Adrenal gland (tissue), 9 donors: ENCODE measurements at regions not wholly inside any gene's neighbourhood (a gene's known extent, or its start where the extent isn't known, plus 50 kb on each side); places are given as distances from the start of the nearest gene placed in this dataset.

Experiments
- DNase-seq, 7 donors: peaks; one replicate each; pipeline ENCODE4 v3.0.0-alpha.2; 2019 to 2020
- H3K27ac ChIP-seq, 5 donors: fragments of 200-600 bp; sonication (generic) in 4 of 5; 1 replicate in 3 of 5; 2 replicates in 2 of 5; pipeline versions ENCODE4 v1.5.1 to v1.8.0; 2016 to 2020; ENCODE audit warnings: mild to moderate bottlenecking in 1 of 5
- H3K27me3 ChIP-seq: fragments of 200-600 bp; 2 replicates; pipeline ENCODE4 v1.8.0; 2021
- H3K36me3 ChIP-seq, 2 donors: fragments of 200-600 bp; replicated peaks in 1 of 2; 1 replicate in 1 of 2; 2 replicates in 1 of 2; pipeline versions ENCODE4 v1.5.1 to v1.8.0; 2018 to 2022
- H3K4me1 ChIP-seq, 2 donors: fragments of 200-600 bp; replicated peaks in 1 of 2; 1 replicate in 1 of 2; 2 replicates in 1 of 2; pipeline versions ENCODE4 v1.5.1 to v1.8.0; 2018 to 2021
- H3K4me3 ChIP-seq, 4 donors: fragments of 200-600 bp; sonication (generic) in 3 of 4; one replicate each; pipeline ENCODE4 v1.5.1; 2016 to 2018
- H3K9me3 ChIP-seq, 3 donors: fragments of 200-600 bp; sonication (generic) in 1 of 3; replicated peaks in 1 of 3; 1 replicate in 2 of 3; 2 replicates in 1 of 3; pipeline versions ENCODE4 v1.5.1 to v1.8.0; 2016 to 2021
- POLR2A ChIP-seq, 2 donors: fragments of 450-650 bp; IDR thresholded peaks; one replicate each; pipeline ENCODE4 v1.6.1; 2017; ENCODE audit warnings: antibody characterized with exemption in 2 of 2, mild to moderate bottlenecking in 2 of 2, moderate library complexity in 1 of 2
- WGBS, 4 donors: extraction: QIAGEN DNeasy Blood & Tissue Kit in 2 of 4; methylation state at CpG; one replicate each; pipeline versions ENCODE4 v1.1.5 to v1.1.7; 2013 to 2017; 5-methylcytosine and 5-hydroxymethylcytosine counted together
- intact Hi-C, 2 donors: fragments of 100-400 bp; cut with DNase I; formaldehyde crosslinking; loops; one replicate each; pipeline versions ENCODE4 v1.14.1 to v1.15.0; 2022 to 2023
- TF ChIP-seq, protein P1 (sequence below), 6 experiments: fragments of 450-650 bp in 4 of 6; fragments of 200-600 bp in 2 of 6; sonication (generic) in 1 of 6; IDR thresholded peaks; 1 replicate in 5 of 6; 2 replicates in 1 of 6; pipeline versions ENCODE4 v1.5.1 to v1.8.0; 2016 to 2021; ENCODE audit warnings: antibody characterized with exemption in 6 of 6, mild to moderate bottlenecking in 2 of 6, moderate library complexity in 1 of 6
- donor health status: healthy with polysubstance abuse.
- donor health status: Bipolar disorder and iron deficiency.
- donor health status: DM: yes; HTN: yes; CAD: no.
- donor health status: DM: no; HTN: no; CAD: no.
- donor health status: DM: no; HTN: no; CAD: no.

DNA sequence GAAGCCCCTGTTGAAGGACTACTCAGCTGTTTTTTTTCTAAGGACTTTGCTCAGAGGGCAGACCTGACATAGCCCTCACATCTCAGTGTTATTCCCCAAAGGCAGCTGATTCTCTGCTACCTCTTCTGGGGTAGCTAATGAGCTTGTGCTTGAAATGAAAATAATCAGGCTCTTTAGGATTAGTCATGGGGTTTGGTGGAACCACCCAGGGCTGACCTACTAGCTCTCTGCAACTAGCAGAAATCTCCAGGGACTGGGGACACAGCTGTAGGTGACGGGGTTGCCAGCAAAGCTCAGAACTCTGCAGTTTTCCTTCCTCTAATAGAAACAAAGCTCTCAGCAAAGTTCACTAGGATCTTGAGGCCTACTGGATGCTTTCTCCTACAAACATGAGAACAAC is 106.4 kb upstream of the BCL9 start:
- no peaks in the 10 kb centered on the region for H3K27me3 ChIP-seq
- no peak overlapping the region for H3K27ac ChIP-seq
- intact Hi-C loops, result no loop called here
- no peak overlapping the region for H3K4me3 ChIP-seq
- no peaks in the 10 kb centered on the region for H3K9me3 ChIP-seq
- DNase-seq, result no peak
- no peak for TF ChIP-seq POLR2A (IDR thresholded peaks at IDR 0.05)
- TF ChIP-seq, protein P1, sequence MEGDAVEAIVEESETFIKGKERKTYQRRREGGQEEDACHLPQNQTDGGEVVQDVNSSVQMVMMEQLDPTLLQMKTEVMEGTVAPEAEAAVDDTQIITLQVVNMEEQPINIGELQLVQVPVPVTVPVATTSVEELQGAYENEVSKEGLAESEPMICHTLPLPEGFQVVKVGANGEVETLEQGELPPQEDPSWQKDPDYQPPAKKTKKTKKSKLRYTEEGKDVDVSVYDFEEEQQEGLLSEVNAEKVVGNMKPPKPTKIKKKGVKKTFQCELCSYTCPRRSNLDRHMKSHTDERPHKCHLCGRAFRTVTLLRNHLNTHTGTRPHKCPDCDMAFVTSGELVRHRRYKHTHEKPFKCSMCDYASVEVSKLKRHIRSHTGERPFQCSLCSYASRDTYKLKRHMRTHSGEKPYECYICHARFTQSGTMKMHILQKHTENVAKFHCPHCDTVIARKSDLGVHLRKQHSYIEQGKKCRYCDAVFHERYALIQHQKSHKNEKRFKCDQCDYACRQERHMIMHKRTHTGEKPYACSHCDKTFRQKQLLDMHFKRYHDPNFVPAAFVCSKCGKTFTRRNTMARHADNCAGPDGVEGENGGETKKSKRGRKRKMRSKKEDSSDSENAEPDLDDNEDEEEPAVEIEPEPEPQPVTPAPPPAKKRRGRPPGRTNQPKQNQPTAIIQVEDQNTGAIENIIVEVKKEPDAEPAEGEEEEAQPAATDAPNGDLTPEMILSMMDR (IDR thresholded peaks at IDR 0.05), result no peak
- 57 to 88% (median 77%) methylated on average over 1 of the region's 1 CpG for WGBS, 4 donors
- no peaks in the 10 kb centered on the region for H3K4me1 ChIP-seq
- H3K36me3 ChIP-seq, result no peaks in the 10 kb centered on the region

DNA sequence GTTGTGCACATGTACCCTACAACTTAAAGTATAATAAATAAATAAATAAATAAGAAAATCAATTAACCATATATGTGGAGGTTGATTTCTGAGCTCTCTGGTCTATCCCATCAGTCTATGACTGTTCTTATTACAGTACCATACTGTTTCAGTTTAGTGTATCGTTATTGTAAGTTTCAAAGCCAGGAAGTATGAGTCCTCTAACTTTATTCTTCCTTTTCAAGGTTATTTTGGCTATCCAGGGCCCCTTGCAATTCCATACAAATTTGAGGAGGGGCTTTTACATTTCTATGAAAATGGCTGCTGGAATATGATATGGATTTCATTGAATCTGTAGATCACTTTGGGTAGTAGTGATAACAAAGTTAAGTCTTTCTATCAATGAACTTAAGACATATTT is 96.9 kb upstream of the BCL9 start:
- no peaks in the 10 kb centered on the region for H3K27me3 ChIP-seq
- TF ChIP-seq, protein P1 (IDR thresholded peaks at IDR 0.05), result no peak
- TF ChIP-seq POLR2A (IDR thresholded peaks at IDR 0.05), result no peak
- WGBS, 4 donors, result 90 to 97% (median 92%) methylated on average over 1 of the region's 1 CpG
- H3K36me3 ChIP-seq, result no peaks in the 10 kb centered on the region
- H3K4me1 ChIP-seq, result no peaks in the 10 kb centered on the region
- intact Hi-C loops, result no loop called here
- H3K4me3 ChIP-seq, result no peak overlapping the region
- H3K9me3 ChIP-seq, result peaks cover 0 to 13% (median 0%) of the 10 kb centered on the region in 3 donors
- no peak overlapping the region for H3K27ac ChIP-seq
- no peak for DNase-seq

DNA sequence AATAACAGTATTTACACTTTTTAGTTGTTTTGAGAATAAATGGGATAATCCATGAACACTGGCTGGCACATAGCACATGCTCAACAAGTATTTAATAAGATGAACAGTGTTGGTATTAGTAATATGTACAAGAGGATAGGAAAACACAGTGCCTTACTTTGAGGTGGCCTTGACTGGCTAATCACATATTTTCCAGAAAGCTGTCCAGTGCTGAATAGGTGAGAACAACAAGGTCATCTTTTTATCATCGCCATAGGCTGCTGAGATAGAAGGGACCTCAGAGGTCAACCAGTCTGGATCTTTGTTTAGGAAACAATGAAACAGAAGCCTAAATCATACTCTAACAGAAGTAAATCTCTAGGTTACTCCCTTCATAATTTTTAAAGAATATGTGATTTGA is 89.7 kb upstream of the BCL9 start:
- DNase-seq, result no peak
- 31 to 69% (median 52%) methylated on average over 1 of the region's 1 CpG for WGBS, 4 donors
- H3K36me3 ChIP-seq, result no peaks in the 10 kb centered on the region

DNA sequence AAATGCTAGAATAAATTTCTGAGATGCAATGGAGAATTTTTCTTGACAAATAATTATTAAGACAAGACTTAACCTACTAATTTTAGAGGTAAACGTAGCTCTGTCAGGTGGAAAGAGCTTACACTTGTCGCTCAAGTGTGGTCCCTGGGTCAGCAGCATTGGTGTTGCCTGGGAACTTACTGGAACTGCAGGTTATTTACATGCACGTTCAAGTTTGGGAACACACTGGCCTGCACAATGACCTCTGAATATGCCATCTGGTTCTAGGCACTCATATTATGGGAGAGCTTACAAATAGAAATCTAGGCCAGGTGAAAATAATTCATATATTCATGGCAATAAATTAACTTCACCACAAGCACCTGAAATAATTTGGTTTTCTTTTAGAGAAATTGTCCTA is 88.5 kb upstream of the BCL9 start:
- Histone ChIP-seq H3K4me3 (no peak overlapping the region), H3K4me1 (no peaks in the 10 kb centered on the region), H3K27me3 (peaks cover 6% of the 10 kb centered on the region), H3K36me3 (no peaks in the 10 kb centered on the region), H3K27ac (no peak overlapping the region), H3K9me3 (no peaks in the 10 kb centered on the region)
- intact Hi-C loops, result no loop called here
- WGBS, 4 donors, result 59 to 78% (median 66%) methylated on average over 3 of the region's 3 CpGs
- TF ChIP-seq, protein P1 (IDR thresholded peaks at IDR 0.05), result no peak
- TF ChIP-seq POLR2A (IDR thresholded peaks at IDR 0.05), result no peak
- DNase-seq, result no peak

More for the DNA sequence above, 89.7 kb upstream of the BCL9 start:
- Histone ChIP-seq H3K27ac (no peak overlapping the region), H3K4me3 (no peak overlapping the region), H3K9me3 (no peaks in the 10 kb centered on the region), H3K27me3 (peaks cover 5% of the 10 kb centered on the region), H3K4me1 (no peaks in the 10 kb centered on the region)
- TF ChIP-seq POLR2A (IDR thresholded peaks at IDR 0.05), result no peak
- intact Hi-C loops, result no loop called here

DNA sequence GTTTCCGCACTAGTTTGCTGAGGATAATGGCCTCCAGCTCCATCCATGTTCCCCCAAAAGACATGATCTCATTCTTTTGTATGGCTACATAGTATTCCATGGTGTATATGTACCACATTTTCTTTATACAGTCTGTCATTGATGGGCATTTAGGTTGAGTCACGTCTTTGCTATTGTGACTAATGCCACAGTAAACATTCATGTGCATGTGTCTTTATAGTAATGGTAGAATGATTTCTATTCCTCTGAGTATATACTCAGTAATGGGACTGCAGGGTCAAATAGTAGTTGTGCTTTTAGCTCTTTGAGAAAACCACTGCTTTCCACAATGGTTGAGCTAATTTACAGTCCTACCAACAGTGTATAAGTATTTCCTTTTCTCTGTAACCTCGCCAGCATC is 78.3 kb upstream of the BCL9 start:
- H3K9me3 ChIP-seq, result no peaks in the 10 kb centered on the region

More for the DNA sequence above, 78.3 kb upstream of the BCL9 start:
- Histone ChIP-seq H3K27me3 (no peaks in the 10 kb centered on the region), H3K4me1 (no peaks in the 10 kb centered on the region), H3K4me3 (no peak overlapping the region), H3K27ac (no peak overlapping the region), H3K36me3 (no peaks in the 10 kb centered on the region)
- intact Hi-C loops, result no loop called here
- WGBS, 4 donors, result 55 to 69% (median 62%) methylated on average over 3 of the region's 3 CpGs
- TF ChIP-seq, protein P1 (IDR thresholded peaks at IDR 0.05), result no peak
- no peak for TF ChIP-seq POLR2A (IDR thresholded peaks at IDR 0.05)
- no peak for DNase-seq
